GM21825 (cell line): ENCODE measurements at regions not wholly inside any gene's neighbourhood (a gene's known extent, or its start where the extent isn't known, plus 50 kb on each side); places are given as distances from the start of the nearest gene placed in this dataset.

Source experiments
- ATAC-seq: cut with Tn5 transposase; IDR thresholded peaks from one replicate; pipeline ENCODE4 v1.9.1; 2021; ENCODE audit warnings: mild to moderate bottlenecking, moderate library complexity; ENCODE audit not compliant: unreplicated experiment

- ATAC-seq = no peak
These were observed 904.3 kb downstream of the METTL15 start for GRCh38 chr11:29012507-29012906.

GRCh38 chr11:29009426-29009825 is 901.2 kb downstream of the METTL15 start:
- no peak for ATAC-seq

- no peak for ATAC-seq
These were observed 900.3 kb downstream of the METTL15 start for GRCh38 chr11:29008481-29008880.

- ATAC-seq = no peak
These were observed 898.5 kb downstream of the METTL15 start for GRCh38 chr11:29006668-29007067.

- ATAC-seq = no peak
These were observed 897.3 kb downstream of the METTL15 start for GRCh38 chr11:29005401-29005980.

GRCh38 chr11:29002816-29003215 is 894.6 kb downstream of the METTL15 start:
- no peak for ATAC-seq

GRCh38 chr11:28999620-29000019 is 891.4 kb downstream of the METTL15 start:
- no peak for ATAC-seq

GRCh38 chr11:28992996-28993395 is 884.8 kb downstream of the METTL15 start:
- ATAC-seq = no peak

- no peak for ATAC-seq
These were observed 876.0 kb downstream of the METTL15 start for GRCh38 chr11:28984231-28984630.

GRCh38 chr11:28983780-28984179 is 875.6 kb downstream of the METTL15 start:
- no peak for ATAC-seq

GRCh38 chr11:28981381-28981780 is 873.2 kb downstream of the METTL15 start:
- no peak for ATAC-seq

GRCh38 chr11:28976801-28977145 is 868.6 kb downstream of the METTL15 start:
- no peak for ATAC-seq

GRCh38 chr11:28976012-28976800 is 868.0 kb downstream of the METTL15 start:
- ATAC-seq = no peak

- no peak for ATAC-seq
These were observed 861.6 kb downstream of the METTL15 start for GRCh38 chr11:28969832-28970231.

- no peak for ATAC-seq
These were observed 858.8 kb downstream of the METTL15 start for GRCh38 chr11:28966951-28967350.

- ATAC-seq = no peak
These were observed 857.6 kb downstream of the METTL15 start for GRCh38 chr11:28965819-28966218.

- no peak for ATAC-seq
These were observed 856.6 kb downstream of the METTL15 start for GRCh38 chr11:28964811-28965210.

GRCh38 chr11:28963187-28963586 is 855.0 kb downstream of the METTL15 start:
- ATAC-seq = no peak

GRCh38 chr11:28962502-28962901 is 854.3 kb downstream of the METTL15 start:
- no peak for ATAC-seq

GRCh38 chr11:28961726-28962125 is 853.5 kb downstream of the METTL15 start:
- ATAC-seq = no peak

- ATAC-seq = no peak
These were observed 848.3 kb downstream of the METTL15 start for GRCh38 chr11:28956446-28956845.

GRCh38 chr11:28951191-28951590 is 843.0 kb downstream of the METTL15 start:
- no peak for ATAC-seq

GRCh38 chr11:28939381-28939780 is 831.2 kb downstream of the METTL15 start:
- ATAC-seq = no peak
